ENCODE measurements at regions not wholly inside any gene's neighbourhood (a gene's known extent, or its start where the extent isn't known, plus 50 kb on each side); places are given as distances from the start of the nearest gene placed in this dataset.

- no peak for DNase-seq (ENCODE audit: low read depth)
- no peak overlapping the region for H3K4me3 ChIP-seq (replicated peaks; ENCODE audit: low read depth, low read length)
- TF ChIP-seq, protein P1, sequence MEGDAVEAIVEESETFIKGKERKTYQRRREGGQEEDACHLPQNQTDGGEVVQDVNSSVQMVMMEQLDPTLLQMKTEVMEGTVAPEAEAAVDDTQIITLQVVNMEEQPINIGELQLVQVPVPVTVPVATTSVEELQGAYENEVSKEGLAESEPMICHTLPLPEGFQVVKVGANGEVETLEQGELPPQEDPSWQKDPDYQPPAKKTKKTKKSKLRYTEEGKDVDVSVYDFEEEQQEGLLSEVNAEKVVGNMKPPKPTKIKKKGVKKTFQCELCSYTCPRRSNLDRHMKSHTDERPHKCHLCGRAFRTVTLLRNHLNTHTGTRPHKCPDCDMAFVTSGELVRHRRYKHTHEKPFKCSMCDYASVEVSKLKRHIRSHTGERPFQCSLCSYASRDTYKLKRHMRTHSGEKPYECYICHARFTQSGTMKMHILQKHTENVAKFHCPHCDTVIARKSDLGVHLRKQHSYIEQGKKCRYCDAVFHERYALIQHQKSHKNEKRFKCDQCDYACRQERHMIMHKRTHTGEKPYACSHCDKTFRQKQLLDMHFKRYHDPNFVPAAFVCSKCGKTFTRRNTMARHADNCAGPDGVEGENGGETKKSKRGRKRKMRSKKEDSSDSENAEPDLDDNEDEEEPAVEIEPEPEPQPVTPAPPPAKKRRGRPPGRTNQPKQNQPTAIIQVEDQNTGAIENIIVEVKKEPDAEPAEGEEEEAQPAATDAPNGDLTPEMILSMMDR (IDR thresholded peaks at IDR 0.05; ENCODE audit: low read length, missing control alignments): no peak
These were observed 148.8 kb upstream of the BMP4 start for GRCh38 chr14:54105406-54105805.

DNA sequence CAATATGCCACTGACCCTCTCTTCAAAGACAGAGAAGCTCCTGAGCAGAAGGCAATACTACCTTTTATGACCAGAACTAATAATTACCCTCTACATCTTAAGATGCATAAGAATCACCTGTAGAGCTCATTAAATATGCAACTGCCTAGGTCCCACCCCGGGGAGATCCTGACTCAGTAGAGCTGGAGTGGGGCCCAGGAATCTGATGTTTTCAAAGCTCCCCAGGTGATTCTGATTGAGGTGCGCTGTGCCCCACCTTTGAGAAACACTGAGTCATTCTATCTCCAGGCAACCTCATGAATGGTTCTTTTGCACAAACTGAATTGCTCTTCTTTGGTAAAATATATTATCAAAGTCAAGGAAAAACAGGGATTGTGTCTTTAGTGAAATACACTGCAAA is 149.3 kb upstream of the BMP4 start:
- no peak overlapping the region for H3K4me3 ChIP-seq (replicated peaks; ENCODE audit: low read depth, low read length)
- DNase-seq (ENCODE audit: low read depth): no peak
- TF ChIP-seq, protein P1 (IDR thresholded peaks at IDR 0.05; ENCODE audit: low read length, missing control alignments): no peak

DNA sequence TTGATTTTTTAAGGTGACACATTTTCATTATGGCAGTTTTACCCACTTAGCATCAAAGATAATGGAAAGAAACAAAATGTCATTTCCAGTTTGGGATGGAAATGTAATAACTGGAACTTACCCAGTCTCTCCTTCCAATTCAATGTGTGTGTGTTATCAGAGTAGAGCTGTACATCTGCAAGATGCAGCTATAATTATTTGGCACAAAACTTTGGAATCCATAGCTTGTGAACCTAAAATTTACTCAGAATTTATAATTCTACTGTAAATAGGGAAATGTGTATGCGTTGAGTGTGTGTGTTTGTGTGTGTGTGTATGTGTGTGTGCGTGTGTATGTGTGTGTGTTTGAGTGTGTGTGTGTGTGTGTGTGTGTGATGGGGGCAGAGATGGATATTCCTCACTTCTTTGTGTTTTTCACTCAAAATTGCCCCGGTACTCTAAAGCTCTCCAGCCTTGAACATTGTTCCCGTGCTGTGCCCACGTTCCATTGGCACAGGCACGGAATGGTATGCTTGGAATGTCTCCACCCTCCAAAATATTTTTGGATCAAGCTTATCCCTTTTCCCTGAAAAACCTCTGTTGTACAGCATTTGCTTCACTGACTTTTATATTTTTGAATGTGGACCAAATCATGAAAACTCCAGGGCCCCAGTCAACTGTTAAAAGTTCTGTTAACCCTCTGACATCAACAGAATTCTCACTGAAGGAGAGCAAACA is 150.2 kb upstream of the BMP4 start:
- H3K4me3 ChIP-seq (replicated peaks; ENCODE audit: low read depth, low read length): no peak overlapping the region
- TF ChIP-seq, protein P1 (IDR thresholded peaks at IDR 0.05; ENCODE audit: low read length, missing control alignments): no peak
- DNase-seq (ENCODE audit: low read depth): peak; percentile 63

DNA sequence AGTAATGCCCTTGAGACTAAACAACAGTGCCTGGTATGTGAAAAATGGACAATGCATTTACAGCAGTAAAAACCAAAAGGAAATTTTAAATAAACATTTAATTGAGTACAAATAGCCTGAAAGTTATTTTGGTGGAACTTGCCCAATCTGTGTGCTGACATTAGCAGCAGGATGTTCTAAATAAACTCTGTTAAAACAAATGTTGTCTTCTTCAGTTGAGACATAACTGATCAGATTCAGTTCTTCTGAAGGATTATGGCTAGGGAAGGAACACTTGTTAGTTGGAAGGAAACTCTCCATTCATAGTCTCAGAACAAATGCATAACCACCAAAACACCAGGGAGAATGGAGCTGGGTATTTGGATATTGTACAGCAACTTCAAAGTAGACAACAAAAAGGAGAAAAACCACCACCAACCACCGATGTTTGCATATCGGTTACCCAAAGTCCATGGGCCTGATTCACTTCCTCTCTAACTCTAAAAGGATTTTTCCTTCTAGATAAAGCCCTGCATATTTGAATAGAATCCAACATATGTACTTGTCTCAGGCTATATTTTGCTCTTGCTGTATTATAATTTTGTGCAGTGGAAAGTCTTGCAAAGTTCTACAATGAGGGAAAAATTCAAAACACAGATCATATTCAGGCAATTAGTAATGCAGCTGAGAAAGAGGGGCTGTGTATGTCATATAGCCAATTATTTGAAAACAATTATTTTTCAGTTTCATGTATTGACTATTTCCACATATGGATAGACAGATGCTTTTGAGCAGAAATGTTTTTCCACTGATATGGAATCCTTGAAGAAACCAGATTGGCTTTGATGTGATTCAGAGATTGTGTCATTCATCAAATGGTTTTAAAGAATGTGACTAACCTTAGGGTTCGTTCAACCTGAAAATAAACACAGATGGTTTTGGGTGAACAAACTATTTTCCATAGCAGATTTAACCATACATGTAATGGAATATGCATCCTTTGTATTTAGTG is 152.2 kb upstream of the BMP4 start:
- peak; percentile 94 for DNase-seq (ENCODE audit: low read depth)
- TF ChIP-seq, protein P1 (IDR thresholded peaks at IDR 0.05; ENCODE audit: low read length, missing control alignments): no peak
- H3K4me3 ChIP-seq (replicated peaks; ENCODE audit: low read depth, low read length): no peak overlapping the region

- TF ChIP-seq, protein P1 (IDR thresholded peaks at IDR 0.05; ENCODE audit: low read length, missing control alignments): no peak
- no peak for DNase-seq (ENCODE audit: low read depth)
- H3K4me3 ChIP-seq (replicated peaks; ENCODE audit: low read depth, low read length): no peak overlapping the region
These were observed 153.0 kb upstream of the BMP4 start for GRCh38 chr14:54109521-54110120.

GRCh38 chr14:54114941-54115340 is 158.3 kb upstream of the BMP4 start:
- TF ChIP-seq, protein P1 (IDR thresholded peaks at IDR 0.05; ENCODE audit: low read length, missing control alignments): no peak
- no peak for DNase-seq (ENCODE audit: low read depth)

More at GRCh38 chr14:54114941-54115340, 158.3 kb upstream of the BMP4 start:
- H3K4me3 ChIP-seq (replicated peaks; ENCODE audit: low read depth, low read length): no peak overlapping the region
